ENCODE measurements at regions not wholly inside any gene's neighbourhood (a gene's known extent, or its start where the extent isn't known, plus 50 kb on each side); places are given as distances from the start of the nearest gene placed in this dataset.

DNA sequence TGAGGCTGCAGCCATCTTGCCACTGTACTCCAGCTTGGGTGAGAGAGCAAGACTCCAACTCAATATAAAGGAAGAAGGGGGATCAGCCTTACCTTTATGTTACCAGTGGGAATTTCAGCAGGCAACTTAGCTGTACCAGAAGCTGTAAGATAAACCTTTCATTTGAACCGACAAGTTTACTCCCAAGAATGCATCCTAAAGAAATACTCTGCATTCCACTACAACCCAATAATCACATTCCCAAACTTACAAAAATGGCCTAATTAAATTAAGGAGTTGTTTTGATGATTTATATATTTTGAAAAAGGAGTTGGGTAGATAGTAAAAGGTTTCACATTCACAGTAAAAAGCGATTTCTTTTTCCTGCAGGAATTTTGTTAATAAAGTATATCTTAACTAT is 241.4 kb downstream of the TTC8 start:
- Histone ChIP-seq H3K4me3 (ENCODE audit: extremely low read depth in 1 of 4, insufficient read depth in 2 of 4, low read depth in 3 of 4, low read length in 4 of 4) (no peak overlapping the region), H2BK12ac (ENCODE audit: low read depth, low read length) (no peak overlapping the region), H3K9ac (replicated peaks in 1 of 4; ENCODE audit: extremely low read depth in 1 of 4, low read depth in 3 of 4, low read length in 3 of 4) (no peak overlapping the region), H3K23ac (ENCODE audit: insufficient read length) (no peak overlapping the region), H3K18ac (ENCODE audit: extremely low read depth, low read length) (no peak overlapping the region), H2BK20ac (ENCODE audit: low read length) (no peak overlapping the region), H4K5ac (ENCODE audit: insufficient read length, low read depth, low read length) (no peak overlapping the region), H3K27ac (ENCODE audit: low read depth, low read length) (no peak overlapping the region), H3K27me3 (replicated peaks in 1 of 4; ENCODE audit: control insufficient read depth in 3 of 4, extremely low read depth in 1 of 4, insufficient read depth in 3 of 4, low read length in 3 of 4) (no peaks in the 10 kb centered on the region), H3K4me2 (ENCODE audit: insufficient read depth in 1 of 2, low read depth in 2 of 2, low read length in 2 of 2) (no peak overlapping the region), H2BK15ac (ENCODE audit: low read length) (no peak overlapping the region), H3K4me1 (replicated peaks in 1 of 4; ENCODE audit: control insufficient read depth in 3 of 4, insufficient read depth in 4 of 4, low read length in 3 of 4) (no peaks in the 10 kb centered on the region), H2BK120ac (replicated peaks; ENCODE audit: low read depth, low read length) (no peak overlapping the region), H2BK5ac (ENCODE audit: low read depth, low read length) (no peak overlapping the region), H3K56ac (replicated peaks; ENCODE audit: insufficient read length, low read depth, low read length) (no peak overlapping the region), H3K23me2 (ENCODE audit: low read depth, low read length) (no peaks in the 10 kb centered on the region), H3K9me3 (ENCODE audit: insufficient read depth in 2 of 2, low read depth in 1 of 2, low read length in 1 of 2) (no peaks in the 10 kb centered on the region), H3K4ac (replicated peaks; ENCODE audit: insufficient read length, low read depth, low read length) (no peak overlapping the region), H4K20me1 (replicated peaks in 1 of 2; ENCODE audit: control insufficient read depth in 1 of 2, insufficient read depth in 2 of 2, low read length in 2 of 2) (no peaks in the 10 kb centered on the region), H4K8ac (ENCODE audit: extremely low read depth, insufficient read depth, low read length) (no peak overlapping the region), H2AK5ac (ENCODE audit: low read depth, low read length) (no peak overlapping the region), H3K36me3 (ENCODE audit: control insufficient read depth in 2 of 4, insufficient read depth in 4 of 4, low read length in 3 of 4) (no peaks in the 10 kb centered on the region), H3K79me2 (ENCODE audit: control insufficient read depth in 1 of 2, insufficient read depth in 2 of 2, low read length in 2 of 2) (no peaks in the 10 kb centered on the region), H2AFZ (ENCODE audit: low read length) (no peak overlapping the region), H3K79me1 (ENCODE audit: low read depth, low read length) (no peaks in the 10 kb centered on the region), H3K14ac (ENCODE audit: insufficient read length) (no peak overlapping the region), H4K91ac (replicated peaks; ENCODE audit: insufficient read length, low read length) (no peak overlapping the region)
- ChIA-PET POLR2A (ENCODE audit: partially characterized antibody) (interaction anchor here (1.0 kb wide), 1 partner anchor 11 kb away, joined by 3 read pairs; no protein-coding TSS in a partner anchor), CTCF (ENCODE audit: partially characterized antibody) (interaction anchor here (1.8 kb wide), 1 partner anchor 9 kb away, joined by 5 read pairs; no protein-coding TSS in a partner anchor)
- TF ChIP-seq RXRA (IDR thresholded peaks at IDR 0.05; ENCODE audit: insufficient read depth, low read depth, low read length), result no peak
- no peak for TF ChIP-seq TEAD4 (IDR thresholded peaks at IDR 0.05; ENCODE audit: low read depth, low read length)
- TF ChIP-seq ZNF274 (IDR thresholded peaks at IDR 0.05; ENCODE audit: borderline replicate concordance, extremely low read depth, low read length), result no peak
- TF ChIP-seq TAF1 (IDR thresholded peaks at IDR 0.05; ENCODE audit: low read depth, low read length), result no peak
- no peak for TF ChIP-seq HDAC2 (IDR thresholded peaks at IDR 0.05; ENCODE audit: borderline replicate concordance in 1 of 2, low read depth in 2 of 2, low read length in 2 of 2)
- no peak for TF ChIP-seq FOSL1 (IDR thresholded peaks at IDR 0.05; ENCODE audit: insufficient read depth, low read depth, low read length)
- no peak for TF ChIP-seq CTBP2 (IDR thresholded peaks at IDR 0.05; ENCODE audit: borderline replicate concordance, insufficient read depth, insufficient read length, low read length)
- no peak for TF ChIP-seq SAP30 (IDR thresholded peaks at IDR 0.05; ENCODE audit: insufficient read depth, insufficient replicate concordance, low read length)
- no peak for TF ChIP-seq BRCA1 (IDR thresholded peaks at IDR 0.05; ENCODE audit: low read depth, low read length)
- TF ChIP-seq, protein P1, sequence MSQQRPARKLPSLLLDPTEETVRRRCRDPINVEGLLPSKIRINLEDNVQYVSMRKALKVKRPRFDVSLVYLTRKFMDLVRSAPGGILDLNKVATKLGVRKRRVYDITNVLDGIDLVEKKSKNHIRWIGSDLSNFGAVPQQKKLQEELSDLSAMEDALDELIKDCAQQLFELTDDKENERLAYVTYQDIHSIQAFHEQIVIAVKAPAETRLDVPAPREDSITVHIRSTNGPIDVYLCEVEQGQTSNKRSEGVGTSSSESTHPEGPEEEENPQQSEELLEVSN (IDR thresholded peaks at IDR 0.05), result no peak
- no peak for TF ChIP-seq SP2 (IDR thresholded peaks at IDR 0.05; ENCODE audit: low read length)
- 87% methylated on average over 2 of the region's 2 CpGs; no CpG with 5 or more reads in 1 of the 2 experiments for WGBS, 2 experiments (ENCODE audit: extremely low coverage in 1 of 2, insufficient coverage in 1 of 2, insufficient read length in 1 of 2, insufficient replicate concordance in 2 of 2, low coverage in 1 of 2, low lambda C conversion rate in 2 of 2, missing lambda C conversion rate in 1 of 2)
- DNase-seq (ENCODE audit: low read depth in 1 of 2, low spot score in 2 of 2), result no peak
- no peak for FAIRE-seq

Measured in H1 (cell line).